Neural progenitor cell (in vitro differentiated cells): ENCODE measurements at regions not wholly inside any gene's neighbourhood (a gene's known extent, or its start where the extent isn't known, plus 50 kb on each side); places are given as distances from the start of the nearest gene placed in this dataset.

Experiments
- DNase-seq: peaks from one replicate; pipeline ENCODE4 v3.0.0-alpha.2; 2016; ENCODE audit warnings: low spot score
- H2AFZ ChIP-seq: fragments of 200-600 bp; sonication (generic); replicated peaks from 2 replicates; pipeline ENCODE4 v1.6.1; 2016; ENCODE audit warnings: antibody characterized with exemption
- H3F3A ChIP-seq: fragments of 200-600 bp; sonication (generic); 2 replicates; pipeline ENCODE4 v1.6.1; 2016; ENCODE audit warnings: antibody characterized with exemption, low read depth
- H3K27ac ChIP-seq: fragments of 200-600 bp; sonication (generic); 2 replicates; pipeline ENCODE4 v1.5.1; 2016; ENCODE audit warnings: mild to moderate bottlenecking
- H3K27me3 ChIP-seq: fragments of 200-600 bp; sonication (generic); 2 replicates; pipeline ENCODE4 v1.6.1; 2016; ENCODE audit warnings: mild to moderate bottlenecking, moderate library complexity
- H3K36me3 ChIP-seq: fragments of 200-600 bp; sonication (generic); 2 replicates; pipeline ENCODE4 v1.5.1; 2016
- H3K4me1 ChIP-seq: fragments of 200-600 bp; sonication (generic); 2 replicates; pipeline ENCODE4 v1.6.1; 2016; ENCODE audit warnings: mixed run types
- H3K4me2 ChIP-seq: fragments of 200-600 bp; sonication (generic); 2 replicates; pipeline ENCODE4 v1.6.1; 2016
- H3K4me3 ChIP-seq: fragments of 200-600 bp; sonication (generic); 2 replicates; pipeline ENCODE4 v1.5.1; 2016
- H3K79me2 ChIP-seq: fragments of 200-600 bp; sonication (generic); 2 replicates; pipeline ENCODE4 v1.6.1; 2016; ENCODE audit warnings: low read depth
- H3K9ac ChIP-seq: fragments of 200-600 bp; sonication (generic); 2 replicates; pipeline ENCODE4 v1.6.1; 2016
- H3K9me3 ChIP-seq: fragments of 200-600 bp; sonication (generic); 2 replicates; pipeline ENCODE4 v1.5.1; 2016; ENCODE audit warnings: low read depth
- H4K20me1 ChIP-seq: fragments of 200-600 bp; sonication (generic); 2 replicates; pipeline ENCODE4 v1.6.1; 2016; ENCODE audit warnings: low read depth
- H3K27ac Mint-ChIP-seq: 3 replicates; pipeline ENCODE4 v1.8.0; 2021; ENCODE audit warnings: mixed read lengths
- H3K27me3 Mint-ChIP-seq: 2 replicates; pipeline ENCODE4 v1.8.0; 2022; ENCODE audit warnings: low read depth, mild to moderate bottlenecking, inconsistent platforms, moderate library complexity, mixed read lengths; ENCODE audit not compliant: insufficient read depth
- H3K36me3 Mint-ChIP-seq: 3 replicates; pipeline ENCODE4 v1.8.0; 2021; ENCODE audit warnings: mixed read lengths
- H3K4me1 Mint-ChIP-seq: 3 replicates; pipeline ENCODE4 v1.8.0; 2021; ENCODE audit warnings: mixed read lengths
- H3K4me3 Mint-ChIP-seq: 3 replicates; pipeline ENCODE4 v1.8.0; 2021; ENCODE audit warnings: mild to moderate bottlenecking, moderate library complexity, mixed read lengths
- H3K9me3 Mint-ChIP-seq: 3 replicates; pipeline ENCODE4 v1.8.0; 2020; ENCODE audit warnings: mixed read lengths
- CTCF ChIP-seq: fragments of 200-600 bp; sonication (generic); IDR thresholded peaks from 2 replicates; pipeline ENCODE4 v1.5.1; 2017; ENCODE audit warnings: antibody characterized with exemption, mild to moderate bottlenecking
- EZH2 ChIP-seq: fragments of 200-600 bp; sonication (generic); IDR thresholded peaks from 2 replicates; pipeline ENCODE4 v1.6.1; 2017; ENCODE audit warnings: antibody characterized with exemption, mild to moderate bottlenecking, moderate library complexity
- EZH2phosphoT487 ChIP-seq: fragments of 200-600 bp; sonication (generic); IDR thresholded peaks from 2 replicates; pipeline ENCODE4 v1.6.1; 2017; ENCODE audit warnings: antibody characterized with exemption

DNA sequence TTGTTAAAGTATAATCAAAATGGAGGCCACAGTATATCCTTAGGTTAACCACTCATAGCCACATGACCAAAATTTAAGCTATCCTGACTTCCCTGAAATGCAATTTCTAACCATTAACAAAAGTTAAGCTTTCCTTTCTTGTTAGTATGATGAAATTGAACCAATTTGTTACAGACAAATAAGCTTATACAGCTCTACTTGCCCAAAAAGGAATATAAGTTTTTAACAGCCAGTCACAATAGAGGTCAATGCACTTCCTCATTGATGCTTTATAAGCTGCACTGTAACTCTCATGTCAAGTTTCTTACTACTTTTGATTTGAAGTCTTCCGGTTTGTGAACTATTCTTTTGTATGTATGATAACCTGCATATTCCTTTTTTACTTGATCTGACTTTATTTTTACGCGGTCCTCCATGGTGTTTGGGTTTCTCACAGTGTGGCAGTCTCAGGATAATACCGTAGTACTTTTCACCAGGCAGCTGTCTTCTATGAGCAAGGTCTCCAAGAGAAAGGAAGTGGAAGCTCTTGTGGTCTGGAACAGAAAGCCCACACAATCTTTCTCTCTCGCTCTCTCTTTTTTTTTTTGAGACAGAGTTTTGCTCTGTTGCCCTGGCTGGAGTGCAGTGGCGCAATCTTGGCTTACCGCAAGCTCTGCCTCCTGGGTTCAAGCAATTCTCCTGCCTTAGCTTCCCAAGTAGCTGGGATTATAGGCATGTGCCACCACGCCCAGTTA is 331.6 kb downstream of the SRGAP2C start:
- DNase-seq, result no peak
- Mint-ChIP-seq H3K9me3 (peaks cover 4% of the 10 kb centered on the region), H3K27ac (no peak overlapping the region), H3K36me3 (peaks cover 2% of the 10 kb centered on the region), H3K27me3 (peaks cover 2% of the 10 kb centered on the region), H3K4me1 (peaks cover 18% of the 10 kb centered on the region), H3K4me3 (no peak overlapping the region)
- Histone ChIP-seq H3K79me2 (no peaks in the 10 kb centered on the region), H2AFZ (no peak overlapping the region), H3K27me3 (no peaks in the 10 kb centered on the region), H3K9me3 (no peaks in the 10 kb centered on the region), H4K20me1 (no peaks in the 10 kb centered on the region), H3K27ac (no peak overlapping the region), H3K4me1 (peaks cover 6% of the 10 kb centered on the region), H3K9ac (no peak overlapping the region), H3K4me3 (no peak overlapping the region), H3K4me2 (no peak overlapping the region), H3F3A (peaks cover 6% of the 10 kb centered on the region), H3K36me3 (no peaks in the 10 kb centered on the region)
- TF ChIP-seq CTCF (no peak), EZH2 (no peak)

GRCh38 chr1:121517586-121518230 is 332.9 kb downstream of the SRGAP2C start:
- H4K20me1 ChIP-seq, result no peaks in the 10 kb centered on the region
- H3K27me3 Mint-ChIP-seq, result peaks cover 2% of the 10 kb centered on the region
- H3K36me3 Mint-ChIP-seq, result peaks cover 2% of the 10 kb centered on the region
- H3K9ac ChIP-seq, result no peak overlapping the region
- H3K4me1 ChIP-seq, result peaks cover 6% of the 10 kb centered on the region
- H3K9me3 ChIP-seq, result no peaks in the 10 kb centered on the region
- DNase-seq, result no peak
- H3K4me3 ChIP-seq, result peak overlapping the region; percentile 62
- no peak overlapping the region for H3K27ac Mint-ChIP-seq
- no peaks in the 10 kb centered on the region for H3K79me2 ChIP-seq
- peaks cover 6% of the 10 kb centered on the region for H3F3A ChIP-seq
- peaks cover 22% of the 10 kb centered on the region for H3K4me1 Mint-ChIP-seq
- no peaks in the 10 kb centered on the region for H3K36me3 ChIP-seq
- H3K9me3 Mint-ChIP-seq, result peaks cover 4% of the 10 kb centered on the region
- H3K4me2 ChIP-seq, result peak overlapping the region; percentile 87
- no peak overlapping the region for H2AFZ ChIP-seq
- no peak overlapping the region for H3K27ac ChIP-seq
- TF ChIP-seq EZH2 (no peak), CTCF (no peak), EZH2phosphoT487 (no peak)
- peak overlapping the region; percentile 91 for H3K4me3 Mint-ChIP-seq
- no peaks in the 10 kb centered on the region for H3K27me3 ChIP-seq

- H3K4me2 ChIP-seq, result peak overlapping the region; percentile 87
- TF ChIP-seq EZH2, result no peak
- no peak for TF ChIP-seq CTCF
- no peak for TF ChIP-seq EZH2phosphoT487
- peak overlapping the region; percentile 95 for H2AFZ ChIP-seq
Measured at GRCh38 chr1:121518726-121519041, 333.9 kb downstream of the SRGAP2C start.

More at GRCh38 chr1:121518726-121519041, 333.9 kb downstream of the SRGAP2C start:
- Histone ChIP-seq H3K9me3 (no peaks in the 10 kb centered on the region), H4K20me1 (no peaks in the 10 kb centered on the region), H3F3A (peaks cover 6% of the 10 kb centered on the region), H3K27ac (no peak overlapping the region), H3K4me3 (peak overlapping the region; percentile 62), H3K9ac (no peak overlapping the region), H3K27me3 (no peaks in the 10 kb centered on the region), H3K4me1 (peaks cover 6% of the 10 kb centered on the region), H3K36me3 (no peaks in the 10 kb centered on the region), H3K79me2 (no peaks in the 10 kb centered on the region)
- Mint-ChIP-seq H3K27me3 (peaks cover 5% of the 10 kb centered on the region), H3K4me3 (peak overlapping the region; percentile 91), H3K27ac (peak overlapping the region; percentile 87), H3K9me3 (peaks cover 4% of the 10 kb centered on the region), H3K4me1 (peaks cover 22% of the 10 kb centered on the region), H3K36me3 (peaks cover 2% of the 10 kb centered on the region)
- DNase-seq, result no peak
